Activated CD8-positive, alpha-beta memory T cell treated with anti-CD3 and anti-CD28 coated beads, Interleukin-2, amount 10 ng/mL, durations not matched to agents 7 days and 5 days (primary cell): ENCODE measurements at regions not wholly inside any gene's neighbourhood (a gene's known extent, or its start where the extent isn't known, plus 50 kb on each side); places are given as distances from the start of the nearest gene placed in this dataset.

Experiments
- ATAC-seq: fragments of 150-1000 bp; cut with Tn5 transposase; one replicate; pipeline ENCODE4 v1.10.0; 2021; ENCODE audit warnings: moderate library complexity
- CTCF ChIA-PET: fragments of 350-600 bp; sonication (Branson Sonifier 250); formaldehyde crosslinking; loops from one replicate; lab custom pipeline; 2021; ENCODE audit warnings: antibody characterized with exemption; lab: Charles Lee
- DNase-seq: peaks from one replicate; pipeline ENCODE4 v3.0.0-alpha.2; 2020
- H3K27ac Mint-ChIP-seq: one replicate; pipeline ENCODE4 v1.8.0; 2021; ENCODE audit warnings: mild to moderate bottlenecking, mixed read lengths
- H3K27me3 Mint-ChIP-seq: one replicate; pipeline ENCODE4 v1.8.0; 2021; ENCODE audit warnings: mixed read lengths
- H3K36me3 Mint-ChIP-seq: one replicate; pipeline ENCODE4 v1.8.0; 2021; ENCODE audit warnings: mild to moderate bottlenecking, mixed read lengths
- H3K4me1 Mint-ChIP-seq: one replicate; pipeline ENCODE4 v1.8.0; 2021; ENCODE audit warnings: mixed read lengths
- H3K4me3 Mint-ChIP-seq: one replicate; pipeline ENCODE4 v1.8.0; 2021; ENCODE audit warnings: mild to moderate bottlenecking, moderate library complexity, mixed read lengths
- H3K9me3 Mint-ChIP-seq: one replicate; pipeline ENCODE4 v1.8.0; 2022; ENCODE audit warnings: low read depth, mixed read lengths

DNA sequence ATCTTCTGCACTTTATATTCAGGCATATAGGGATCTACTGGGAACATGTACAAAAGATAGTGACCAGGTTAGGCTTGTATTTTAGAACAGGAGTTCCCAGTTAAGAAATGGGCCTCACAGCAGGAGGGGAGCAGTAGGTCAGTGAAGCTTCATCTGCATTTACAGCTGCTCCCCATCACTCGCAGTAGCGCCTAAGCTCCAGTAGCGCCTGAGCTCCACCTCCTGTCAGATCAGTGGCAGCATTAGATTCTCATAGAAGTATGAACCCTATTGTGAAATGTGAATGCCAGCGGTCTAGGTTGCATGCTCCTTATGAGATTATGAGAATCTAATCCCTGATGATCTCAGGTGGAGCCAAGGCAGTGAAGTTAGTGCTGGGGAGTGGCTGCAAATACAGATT lies 224.4 kb upstream of the CYRIA start:
- Mint-ChIP-seq H3K4me1 (no peaks in the 10 kb centered on the region), H3K4me3 (no peak overlapping the region), H3K27me3 (no peaks in the 10 kb centered on the region), H3K36me3 (no peaks in the 10 kb centered on the region), H3K9me3 (peaks cover 2% of the 10 kb centered on the region), H3K27ac (no peak overlapping the region)
- CTCF ChIA-PET, result no interaction called here
- ATAC-seq, result no peak
- no peak for DNase-seq

DNA sequence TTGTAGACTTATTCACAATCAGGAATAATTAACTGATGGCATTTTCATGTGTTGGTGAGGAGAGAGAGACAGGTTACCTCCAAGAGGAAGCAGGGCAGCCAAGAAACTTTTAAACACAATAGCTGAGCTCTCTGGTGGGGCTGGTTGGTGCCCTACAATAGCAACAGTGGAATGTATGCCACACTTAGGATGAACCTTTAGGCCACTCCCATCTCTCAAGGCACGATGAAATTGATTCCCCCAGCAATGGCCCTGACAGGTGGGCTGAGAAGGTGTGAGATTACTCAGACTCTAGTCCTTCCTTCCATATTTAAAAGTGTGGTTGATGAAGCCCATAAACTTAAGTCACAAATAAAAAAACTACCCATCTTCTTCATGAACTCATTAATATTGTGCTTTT lies 219.4 kb upstream of the CYRIA start:
- Mint-ChIP-seq H3K27ac (no peak overlapping the region), H3K36me3 (no peaks in the 10 kb centered on the region), H3K4me3 (no peak overlapping the region), H3K27me3 (no peaks in the 10 kb centered on the region), H3K4me1 (no peaks in the 10 kb centered on the region), H3K9me3 (no peaks in the 10 kb centered on the region)
- no peak for DNase-seq
- ATAC-seq, result no peak
- CTCF ChIA-PET, result no interaction called here

DNA sequence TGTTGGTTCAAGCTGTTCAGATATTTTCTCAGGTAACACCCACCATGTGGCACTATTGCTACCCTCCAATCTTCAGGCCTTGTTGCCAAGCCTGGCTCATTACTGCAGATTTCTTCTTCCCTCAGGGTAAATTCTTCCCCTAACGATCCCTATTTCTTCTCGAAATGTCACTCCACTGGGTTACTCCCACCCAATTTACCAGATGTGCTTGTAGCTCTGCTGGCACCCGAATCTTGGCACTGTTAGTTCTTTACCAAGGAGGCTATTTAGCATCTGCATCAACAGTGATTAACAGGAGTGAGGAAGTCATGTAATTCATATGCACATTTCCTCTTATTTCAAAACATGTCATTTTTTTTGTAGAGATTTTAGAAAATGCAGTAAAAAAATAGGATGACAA lies 217.1 kb upstream of the CYRIA start:
- Mint-ChIP-seq H3K4me3 (no peak overlapping the region), H3K4me1 (no peaks in the 10 kb centered on the region), H3K27me3 (no peaks in the 10 kb centered on the region), H3K36me3 (no peaks in the 10 kb centered on the region), H3K9me3 (no peaks in the 10 kb centered on the region), H3K27ac (no peak overlapping the region)
- ATAC-seq, result no peak
- CTCF ChIA-PET, result no interaction called here
- DNase-seq, result no peak

DNA sequence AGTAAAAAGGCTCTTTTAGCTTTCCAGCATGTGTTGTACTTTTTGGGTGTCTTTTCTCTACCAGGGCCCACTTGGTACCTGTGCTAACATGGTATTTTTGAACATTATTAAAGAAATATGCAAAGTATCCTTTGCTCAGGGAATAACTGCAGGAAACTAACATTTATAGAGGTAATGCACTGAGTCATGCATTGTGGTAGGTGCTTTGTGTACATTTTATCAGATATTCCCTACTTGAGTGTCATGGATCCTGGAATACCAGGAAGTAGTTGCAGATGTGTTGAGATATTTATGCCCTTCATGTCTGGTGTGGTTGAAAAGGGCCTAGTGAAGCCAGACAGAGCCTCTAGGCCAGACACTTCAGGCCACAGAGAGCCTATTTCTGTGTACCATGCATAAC lies 215.5 kb upstream of the CYRIA start:
- H3K4me3 Mint-ChIP-seq, result no peak overlapping the region
- no peaks in the 10 kb centered on the region for H3K36me3 Mint-ChIP-seq
- CTCF ChIA-PET, result no interaction called here
- no peaks in the 10 kb centered on the region for H3K9me3 Mint-ChIP-seq
- no peak overlapping the region for H3K27ac Mint-ChIP-seq
- H3K4me1 Mint-ChIP-seq, result no peaks in the 10 kb centered on the region
- ATAC-seq (no peak), DNase-seq (no peak)
- H3K27me3 Mint-ChIP-seq, result no peaks in the 10 kb centered on the region

DNA sequence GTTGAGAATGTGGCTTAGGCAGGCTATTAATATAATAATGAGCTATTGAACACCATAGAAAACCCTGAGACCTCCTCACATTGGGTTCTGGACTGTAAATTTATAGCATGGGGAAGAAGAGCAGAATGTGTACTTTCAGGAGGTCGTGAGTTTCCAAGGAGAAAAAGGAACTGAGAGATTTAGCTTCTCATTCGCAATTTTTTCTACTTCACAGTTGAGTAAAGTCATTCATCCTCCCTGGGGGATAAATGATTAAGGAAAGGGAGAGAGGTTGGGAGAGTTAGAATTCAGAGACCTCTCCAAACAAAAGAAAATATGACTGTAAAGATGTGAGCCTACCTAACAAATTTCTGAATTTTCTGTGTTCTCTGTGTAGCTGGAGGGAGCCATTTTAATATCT lies 205.8 kb upstream of the CYRIA start:
- Mint-ChIP-seq H3K4me3 (no peak overlapping the region), H3K36me3 (no peaks in the 10 kb centered on the region), H3K27me3 (no peaks in the 10 kb centered on the region), H3K4me1 (no peaks in the 10 kb centered on the region), H3K27ac (no peak overlapping the region), H3K9me3 (peaks cover 2% of the 10 kb centered on the region)
- ATAC-seq, result no peak
- no peak for DNase-seq
- CTCF ChIA-PET, result no interaction called here

DNA sequence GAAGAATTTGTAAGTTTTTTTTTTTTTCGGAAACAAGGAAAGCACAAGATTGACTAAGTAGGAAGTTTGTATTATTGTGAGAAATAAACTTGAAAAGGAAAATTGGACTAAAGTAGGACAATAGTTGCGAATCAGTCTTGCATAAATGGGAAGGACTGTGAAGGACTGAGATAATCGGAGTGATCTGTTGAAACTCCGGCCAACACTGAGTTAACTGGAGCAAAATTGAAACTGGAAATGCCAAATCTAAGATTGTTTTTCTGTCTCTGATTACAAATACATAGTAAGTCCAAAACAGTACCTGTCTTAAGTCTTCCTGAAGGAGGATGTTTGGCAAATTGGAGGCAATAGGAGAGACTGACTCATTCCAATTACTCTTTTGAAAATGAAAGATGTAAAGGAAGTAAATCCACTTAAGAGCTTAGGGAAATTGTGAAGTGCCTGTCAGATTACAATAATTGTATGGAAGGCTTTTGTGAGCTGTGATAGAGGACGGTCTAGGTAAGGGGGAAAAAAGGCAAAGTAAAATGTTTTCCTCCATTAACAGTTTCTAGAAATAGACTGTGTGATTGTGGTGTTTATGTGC lies 204.9 kb upstream of the CYRIA start:
- Mint-ChIP-seq H3K27me3 (no peaks in the 10 kb centered on the region), H3K27ac (no peak overlapping the region), H3K9me3 (peaks cover 2% of the 10 kb centered on the region), H3K4me1 (no peaks in the 10 kb centered on the region), H3K36me3 (no peaks in the 10 kb centered on the region), H3K4me3 (no peak overlapping the region)
- ATAC-seq (no peak), DNase-seq (no peak)
- CTCF ChIA-PET, result no interaction called here

DNA sequence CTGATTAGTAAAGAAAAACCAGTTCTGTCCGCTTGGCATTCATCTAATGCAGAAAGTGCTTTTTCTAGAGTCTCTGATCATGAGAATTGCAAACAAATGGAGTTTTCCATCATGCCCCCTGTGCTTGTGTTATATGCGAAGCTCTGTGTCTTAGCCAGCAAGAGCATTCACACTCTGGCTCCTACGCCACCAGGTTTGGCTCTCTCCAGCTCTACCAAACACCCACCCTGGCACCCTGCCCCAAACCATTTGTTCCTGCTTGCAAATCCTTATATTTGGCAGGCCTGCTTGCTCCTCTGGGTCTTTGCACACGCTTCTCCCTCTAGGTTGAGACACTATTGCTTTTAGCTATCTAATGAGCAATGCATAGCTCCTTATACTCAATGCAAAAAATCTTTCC lies 204.1 kb upstream of the CYRIA start:
- H3K27me3 Mint-ChIP-seq, result no peaks in the 10 kb centered on the region
- H3K36me3 Mint-ChIP-seq, result no peaks in the 10 kb centered on the region
- H3K4me3 Mint-ChIP-seq, result no peak overlapping the region
- no peak for ATAC-seq
- peaks cover 2% of the 10 kb centered on the region for H3K9me3 Mint-ChIP-seq
- no peaks in the 10 kb centered on the region for H3K4me1 Mint-ChIP-seq
- no peak for DNase-seq
- no peak overlapping the region for H3K27ac Mint-ChIP-seq
- CTCF ChIA-PET, result no interaction called here

DNA sequence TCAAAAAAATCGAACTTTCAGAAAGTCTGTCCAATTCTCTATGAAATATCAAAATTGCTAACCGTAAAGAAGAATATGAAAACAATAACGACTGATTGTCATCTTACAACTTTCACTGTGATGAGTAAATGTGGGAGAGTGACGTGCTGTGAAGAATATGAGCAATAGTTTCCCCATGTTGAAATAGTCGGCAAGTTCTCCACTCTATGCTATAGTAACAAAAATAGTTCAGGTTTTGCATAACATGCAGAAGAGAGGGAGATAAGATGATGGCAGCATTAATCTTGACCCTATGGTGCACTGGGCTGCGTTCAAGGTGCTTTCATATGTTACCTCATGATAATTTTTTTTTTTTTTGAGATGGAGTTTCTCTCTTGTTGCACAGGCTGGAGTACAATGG lies 196.8 kb upstream of the CYRIA start:
- ATAC-seq, result no peak

DNA sequence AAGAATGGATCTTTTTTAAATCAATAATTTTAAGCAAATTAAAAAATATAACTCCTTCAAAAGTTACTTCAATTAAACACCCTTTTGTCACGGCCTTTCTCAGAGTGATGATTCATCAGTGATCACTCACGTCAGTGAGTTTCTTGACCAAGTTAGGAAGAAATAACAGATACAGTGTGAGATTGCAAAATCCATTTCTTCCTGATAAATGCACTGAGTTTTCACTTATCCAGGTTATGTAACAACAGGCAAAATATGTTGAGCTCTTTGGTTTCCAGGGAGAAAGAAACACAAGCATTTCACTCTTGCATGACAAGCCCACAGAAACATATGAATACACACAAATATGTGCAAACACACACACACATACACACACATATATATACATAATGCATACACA lies 195.9 kb upstream of the CYRIA start:
- H3K27ac Mint-ChIP-seq, result no peak overlapping the region
- ATAC-seq (no peak), DNase-seq (no peak)
- H3K9me3 Mint-ChIP-seq, result peaks cover 7% of the 10 kb centered on the region
- no peaks in the 10 kb centered on the region for H3K4me1 Mint-ChIP-seq
- CTCF ChIA-PET, result no interaction called here
- H3K4me3 Mint-ChIP-seq, result no peak overlapping the region
- no peaks in the 10 kb centered on the region for H3K27me3 Mint-ChIP-seq
- no peaks in the 10 kb centered on the region for H3K36me3 Mint-ChIP-seq

More for the DNA sequence above, 196.8 kb upstream of the CYRIA start:
- DNase-seq, result no peak
- H3K9me3 Mint-ChIP-seq, result peaks cover 7% of the 10 kb centered on the region
- H3K4me3 Mint-ChIP-seq, result no peak overlapping the region
- no peaks in the 10 kb centered on the region for H3K4me1 Mint-ChIP-seq
- H3K27me3 Mint-ChIP-seq, result no peaks in the 10 kb centered on the region
- no peaks in the 10 kb centered on the region for H3K36me3 Mint-ChIP-seq
- no peak overlapping the region for H3K27ac Mint-ChIP-seq
- CTCF ChIA-PET, result no interaction called here

DNA sequence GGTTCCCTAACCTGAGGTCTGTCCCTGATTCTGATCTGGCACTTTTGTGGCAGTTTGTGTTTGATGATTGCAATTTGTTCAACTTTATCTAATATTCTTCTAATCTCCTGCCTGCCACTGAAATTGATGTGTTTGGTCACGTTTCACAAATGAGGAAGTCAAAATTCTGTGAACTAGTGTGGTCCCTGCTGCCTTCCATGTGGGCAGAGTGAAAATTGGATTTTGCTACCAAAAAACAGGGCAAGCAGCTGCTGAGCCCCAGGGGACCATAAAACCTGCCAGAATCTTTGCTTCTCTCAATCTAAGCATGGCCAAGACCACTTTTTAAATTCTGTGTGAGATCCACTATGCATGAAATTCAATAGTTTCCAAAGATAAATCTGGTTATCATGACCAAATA lies 195.5 kb upstream of the CYRIA start:
- H3K4me3 Mint-ChIP-seq, result no peak overlapping the region
- ATAC-seq (no peak), DNase-seq (no peak)
- CTCF ChIA-PET, result no interaction called here
- H3K4me1 Mint-ChIP-seq, result no peaks in the 10 kb centered on the region
- H3K27ac Mint-ChIP-seq, result no peak overlapping the region
- H3K27me3 Mint-ChIP-seq, result no peaks in the 10 kb centered on the region
- no peaks in the 10 kb centered on the region for H3K36me3 Mint-ChIP-seq
- H3K9me3 Mint-ChIP-seq, result peaks cover 7% of the 10 kb centered on the region

DNA sequence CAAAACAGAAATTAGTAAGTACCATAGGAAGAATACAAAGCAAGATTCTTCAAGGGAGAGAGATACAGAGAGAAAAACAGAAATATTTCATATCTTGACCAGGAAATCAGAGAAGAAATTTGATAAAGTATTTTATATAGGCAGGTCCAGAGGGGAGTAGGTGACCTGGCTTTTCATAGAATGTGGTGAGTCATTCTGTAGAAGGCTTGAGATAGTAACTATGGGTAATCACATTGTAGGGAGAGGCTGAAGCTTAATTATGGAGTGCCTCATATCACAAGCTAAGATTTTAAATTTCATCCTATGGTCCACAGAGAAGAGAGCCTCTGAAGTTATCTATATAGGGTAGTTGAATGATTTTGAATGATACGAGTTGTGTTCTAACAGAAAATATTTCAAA lies 195.0 kb upstream of the CYRIA start:
- Mint-ChIP-seq H3K4me1 (no peaks in the 10 kb centered on the region), H3K9me3 (peaks cover 7% of the 10 kb centered on the region), H3K27ac (no peak overlapping the region), H3K27me3 (no peaks in the 10 kb centered on the region), H3K4me3 (no peak overlapping the region), H3K36me3 (no peaks in the 10 kb centered on the region)
- ATAC-seq (no peak), DNase-seq (no peak)
- CTCF ChIA-PET, result no interaction called here

DNA sequence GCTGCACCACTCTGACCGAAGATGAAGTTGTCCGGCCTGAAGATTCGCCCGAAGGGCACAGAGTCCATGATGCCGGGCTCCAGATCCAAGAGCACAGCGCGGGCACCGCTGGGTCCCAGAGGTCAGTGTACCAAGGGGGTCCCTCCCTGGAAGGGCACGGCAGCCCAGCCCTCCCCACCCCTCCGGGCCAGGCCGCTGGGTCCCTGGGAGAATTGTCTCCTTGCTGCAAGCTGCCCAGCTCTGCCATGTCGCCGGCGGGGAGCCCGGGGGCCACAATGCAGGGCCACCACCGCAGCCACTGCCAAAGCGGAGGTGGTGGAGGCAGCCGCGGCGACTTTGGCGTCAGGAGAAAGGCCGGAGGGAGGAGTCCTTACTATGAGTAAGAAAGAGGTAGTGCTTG lies 189.5 kb upstream of the CYRIA start:
- Mint-ChIP-seq H3K27me3 (no peaks in the 10 kb centered on the region), H3K9me3 (peaks cover 3% of the 10 kb centered on the region), H3K4me3 (no peak overlapping the region), H3K4me1 (no peaks in the 10 kb centered on the region), H3K36me3 (no peaks in the 10 kb centered on the region), H3K27ac (no peak overlapping the region)
- DNase-seq (no peak), ATAC-seq (no peak)
- CTCF ChIA-PET, result no interaction called here

DNA sequence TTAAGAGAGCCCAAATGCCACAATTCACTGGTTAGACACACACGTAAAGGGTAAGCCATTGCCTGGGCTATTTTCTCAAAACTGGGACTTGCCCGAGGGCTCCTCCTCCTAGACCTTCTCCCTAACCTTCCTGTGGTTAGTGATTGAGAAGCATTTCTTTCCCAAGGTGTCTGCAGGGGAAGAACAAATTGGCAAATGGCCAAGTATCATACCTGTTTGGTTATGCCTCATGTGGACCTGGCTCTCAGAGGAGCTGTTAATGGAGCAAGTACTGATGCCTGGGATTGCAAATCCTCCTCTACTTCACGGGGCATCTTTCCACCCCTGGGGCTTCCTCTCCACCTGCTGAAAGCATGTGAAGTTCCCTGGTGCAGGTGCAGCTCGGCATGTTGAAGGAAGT lies 187.5 kb upstream of the CYRIA start:
- ATAC-seq (no peak), DNase-seq (no peak)
- Mint-ChIP-seq H3K4me1 (no peaks in the 10 kb centered on the region), H3K4me3 (no peak overlapping the region), H3K27me3 (no peaks in the 10 kb centered on the region), H3K9me3 (peaks cover 3% of the 10 kb centered on the region), H3K27ac (no peak overlapping the region), H3K36me3 (no peaks in the 10 kb centered on the region)
- CTCF ChIA-PET, result no interaction called here

DNA sequence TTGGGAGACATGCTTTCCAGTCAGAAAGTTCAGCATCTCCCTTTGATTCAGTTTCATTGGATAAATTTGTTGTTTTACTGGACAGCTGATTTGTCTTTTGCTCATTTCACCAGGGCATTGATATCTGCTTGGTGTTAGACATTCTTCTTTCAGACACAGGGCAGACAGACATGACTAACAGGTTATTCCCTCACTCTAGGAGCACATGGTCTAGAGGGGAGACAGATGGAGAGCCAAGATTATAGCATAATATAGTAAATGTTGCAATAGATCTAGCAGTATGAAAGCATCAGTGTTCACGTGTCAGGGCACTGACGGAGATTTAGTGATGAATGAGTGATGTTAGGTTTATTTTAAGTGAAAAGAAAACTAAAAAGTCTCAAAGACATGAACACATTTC lies 187.0 kb upstream of the CYRIA start:
- H3K36me3 Mint-ChIP-seq, result no peaks in the 10 kb centered on the region
- H3K27me3 Mint-ChIP-seq, result no peaks in the 10 kb centered on the region

DNA sequence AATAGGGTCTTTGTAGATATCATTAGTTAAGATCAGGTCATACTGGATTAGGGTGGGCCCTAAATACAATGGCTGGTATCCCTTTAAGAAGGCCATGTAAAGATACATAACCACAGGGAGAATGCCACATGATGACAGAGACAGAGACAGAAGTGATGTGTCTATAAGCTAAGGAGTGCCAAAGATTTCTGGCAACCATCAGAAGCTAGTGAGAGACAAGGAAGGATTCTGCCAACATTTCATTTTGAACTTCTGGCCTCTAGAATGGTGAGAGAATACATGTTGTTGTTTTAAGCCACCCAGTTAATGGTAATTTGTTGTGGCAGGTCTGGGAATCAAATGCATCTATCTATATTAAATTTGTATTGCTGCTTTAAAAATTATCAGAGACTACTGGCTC lies 185.5 kb upstream of the CYRIA start:
- Mint-ChIP-seq H3K4me1 (no peaks in the 10 kb centered on the region), H3K4me3 (no peak overlapping the region), H3K27ac (no peak overlapping the region), H3K27me3 (no peaks in the 10 kb centered on the region), H3K9me3 (peaks cover 3% of the 10 kb centered on the region), H3K36me3 (no peaks in the 10 kb centered on the region)
- no peak for ATAC-seq
- no peak for DNase-seq
- CTCF ChIA-PET, result no interaction called here

More for the DNA sequence above, 187.0 kb upstream of the CYRIA start:
- no peak overlapping the region for H3K4me3 Mint-ChIP-seq
- H3K9me3 Mint-ChIP-seq, result peaks cover 3% of the 10 kb centered on the region
- DNase-seq (no peak), ATAC-seq (no peak)
- CTCF ChIA-PET, result no interaction called here
- no peaks in the 10 kb centered on the region for H3K4me1 Mint-ChIP-seq
- no peak overlapping the region for H3K27ac Mint-ChIP-seq
